ENCODE measurements at regions not wholly inside any gene's neighbourhood (a gene's known extent, or its start where the extent isn't known, plus 50 kb on each side); places are given as distances from the start of the nearest gene placed in this dataset.
"Not testable (repeated sequence)": the region's sequence is repeated elsewhere in the genome, so short reads cannot be mapped to it uniquely, and the experiment has no call there.

DNA sequence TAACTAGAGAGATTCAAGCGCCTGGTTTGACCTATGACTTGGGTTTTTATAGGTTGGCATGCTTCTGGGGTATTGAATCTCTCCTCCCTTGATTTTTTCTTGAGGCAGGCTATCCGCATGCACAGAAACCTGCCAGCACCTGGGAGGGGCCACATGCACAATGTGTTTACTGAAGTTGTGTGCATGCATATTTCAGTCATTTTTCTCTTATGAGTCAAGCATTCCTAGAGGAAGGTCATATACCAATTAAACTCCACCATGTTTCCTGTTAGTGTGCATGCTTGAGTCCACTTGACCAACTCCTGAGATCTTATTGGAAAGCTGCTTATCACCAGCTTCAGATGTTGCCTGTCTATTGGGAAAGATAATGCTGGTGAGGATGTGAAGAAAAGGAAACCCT is 1718.4 kb downstream of the LRRC4C start (continued):
- TF ChIP-seq, protein P1, sequence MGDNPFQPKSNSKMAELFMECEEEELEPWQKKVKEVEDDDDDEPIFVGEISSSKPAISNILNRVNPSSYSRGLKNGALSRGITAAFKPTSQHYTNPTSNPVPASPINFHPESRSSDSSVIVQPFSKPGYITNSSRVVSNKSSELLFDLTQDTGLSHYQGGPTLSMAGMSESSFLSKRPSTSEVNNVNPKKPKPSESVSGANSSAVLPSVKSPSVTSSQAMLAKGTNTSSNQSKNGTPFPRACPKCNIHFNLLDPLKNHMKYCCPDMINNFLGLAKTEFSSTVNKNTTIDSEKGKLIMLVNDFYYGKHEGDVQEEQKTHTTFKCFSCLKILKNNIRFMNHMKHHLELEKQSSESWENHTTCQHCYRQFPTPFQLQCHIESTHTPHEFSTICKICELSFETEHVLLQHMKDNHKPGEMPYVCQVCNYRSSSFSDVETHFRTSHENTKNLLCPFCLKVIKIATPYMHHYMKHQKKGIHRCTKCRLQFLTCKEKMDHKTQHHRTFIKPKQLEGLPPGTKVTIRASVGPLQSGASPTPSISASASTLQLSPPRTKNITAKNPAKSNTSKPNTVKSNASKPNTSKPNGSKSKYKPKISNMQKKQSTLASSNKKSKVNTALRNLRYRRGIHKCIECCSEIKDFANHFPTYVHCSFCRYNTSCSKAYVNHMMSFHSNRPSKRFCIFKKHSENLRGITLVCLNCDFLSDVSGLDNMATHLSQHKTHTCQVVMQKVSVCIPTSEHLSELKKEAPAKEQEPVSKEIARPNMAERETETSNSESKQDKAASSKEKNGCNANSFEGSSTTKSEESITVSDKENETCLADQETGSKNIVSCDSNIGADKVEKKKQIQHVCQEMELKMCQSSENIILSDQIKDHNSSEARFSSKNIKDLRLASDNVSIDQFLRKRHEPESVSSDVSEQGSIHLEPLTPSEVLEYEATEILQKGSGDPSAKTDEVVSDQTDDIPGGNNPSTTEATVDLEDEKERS (CRISPR knock-in tag; IDR thresholded peaks at IDR 0.05), result no peak

DNA sequence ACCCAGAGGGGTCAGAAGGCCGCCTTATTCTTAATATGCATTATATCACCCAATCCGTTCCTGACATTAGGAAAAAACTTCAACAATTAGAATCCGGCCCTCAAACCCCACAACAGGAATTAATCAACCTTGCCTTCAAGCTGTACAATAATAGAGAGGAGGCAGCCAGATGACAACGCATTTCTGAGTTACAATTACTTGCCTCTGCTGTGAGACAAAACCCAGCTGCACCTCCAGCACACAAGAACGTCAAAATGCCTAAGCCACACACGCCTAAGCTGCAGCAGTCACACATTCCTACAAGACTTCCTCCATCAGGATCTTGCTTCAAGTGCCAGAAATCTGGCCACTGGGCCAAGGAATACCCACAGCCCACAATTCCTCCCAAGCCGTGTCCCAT is 1723.1 kb downstream of the LRRC4C start:
- BruUV-seq (replicated peaks); POLR2A ChIA-PET; in situ Hi-C loops (cut with HindIII; ENCODE audit: extremely low pct_ligation_motif_present, low pct_unique_long_range_greater_than_20kb); H3K27ac ChIP-seq (ENCODE audit: extremely low read length, insufficient read depth, low read length); intact Hi-C loops (cut with micrococcal nuclease; ENCODE audit: unreplicated experiment); H3K27me3 ChIP-seq (ENCODE audit: control insufficient read depth in 1 of 2, insufficient read depth in 2 of 2, low read length in 2 of 2); H3K9ac ChIP-seq (ENCODE audit: insufficient read depth, low read depth, low read length); CTCF ChIA-PET (ENCODE audit: low intra/inter-chr PET ratio, low total read pairs); H3K9me3 ChIP-seq (ENCODE audit: low read length); H3K79me2 ChIP-seq (ENCODE audit: insufficient read depth, low read length); FAIRE-seq; H2AFZ ChIP-seq (ENCODE audit: low read length); H3K36me3 ChIP-seq (replicated peaks in 1 of 2; ENCODE audit: control insufficient read depth in 1 of 2, insufficient read depth in 2 of 2, low read length in 2 of 2); ATAC-seq; H4K20me1 ChIP-seq (ENCODE audit: insufficient read depth, low read length); DNase-seq (ENCODE audit: low spot score); H3K4me1 ChIP-seq (ENCODE audit: insufficient read depth, low read length); H3K4me3 ChIP-seq (replicated peaks in 1 of 3; ENCODE audit: insufficient read depth in 1 of 3, low read depth in 2 of 3, low read length in 3 of 3); H3K4me2 ChIP-seq (ENCODE audit: low read depth, low read length): not testable (repeated sequence)
- WGBS (ENCODE audit: low lambda C conversion rate), result 9% methylated on average over 6 of the region's 7 CpGs

DNA sequence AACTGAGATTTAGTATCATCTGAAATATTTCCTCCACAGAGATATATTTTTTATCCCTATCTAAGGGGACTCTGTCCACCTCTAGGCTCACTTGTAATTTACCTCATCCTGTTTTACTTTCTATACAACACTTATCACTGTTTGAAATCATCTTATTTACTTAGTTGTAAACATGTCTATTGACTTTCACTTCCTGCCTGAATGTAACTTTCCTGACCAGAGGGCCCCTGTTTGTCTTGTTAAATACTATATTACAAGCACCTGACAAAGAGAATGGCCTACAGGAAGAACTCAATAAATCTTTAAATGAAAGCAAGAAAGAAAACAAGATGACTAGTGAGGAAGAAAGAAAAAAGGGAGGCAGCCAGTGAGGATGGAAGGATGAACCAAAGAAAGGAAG is 1727.5 kb downstream of the LRRC4C start:
- intact Hi-C loops (cut with micrococcal nuclease; ENCODE audit: unreplicated experiment) (no loop called here), in situ Hi-C loops (cut with HindIII; ENCODE audit: extremely low pct_ligation_motif_present, low pct_unique_long_range_greater_than_20kb) (no loop called here)
- H3K4me3 ChIP-seq (replicated peaks in 1 of 3; ENCODE audit: insufficient read depth in 1 of 3, low read depth in 2 of 3, low read length in 3 of 3), result no peak overlapping the region
- no peaks in the 10 kb centered on the region for H3K36me3 ChIP-seq (replicated peaks in 1 of 2; ENCODE audit: control insufficient read depth in 1 of 2, insufficient read depth in 2 of 2, low read length in 2 of 2)
- BruUV-seq (replicated peaks), result no TSS peak
- CTCF ChIA-PET (ENCODE audit: low intra/inter-chr PET ratio, low total read pairs), result no interaction called here
- H4K20me1 ChIP-seq (ENCODE audit: insufficient read depth, low read length), result no peaks in the 10 kb centered on the region
- H3K4me2 ChIP-seq (ENCODE audit: low read depth, low read length), result no peak overlapping the region
- ATAC-seq (no peak; the same call in 2 of the 3 replicates), DNase-seq (ENCODE audit: low spot score) (no peak), FAIRE-seq (no peak)
- no peak overlapping the region for H3K9ac ChIP-seq (ENCODE audit: insufficient read depth, low read depth, low read length)
- POLR2A ChIA-PET, result no interaction called here
- no peaks in the 10 kb centered on the region for H3K27me3 ChIP-seq (ENCODE audit: control insufficient read depth in 1 of 2, insufficient read depth in 2 of 2, low read length in 2 of 2)
- no peaks in the 10 kb centered on the region for H3K9me3 ChIP-seq (ENCODE audit: low read length)
- H3K4me1 ChIP-seq (ENCODE audit: insufficient read depth, low read length), result no peaks in the 10 kb centered on the region; the same call in 1 of the 2 replicates
- no peak overlapping the region for H3K27ac ChIP-seq (ENCODE audit: extremely low read length, insufficient read depth, low read length)
- H2AFZ ChIP-seq (ENCODE audit: low read length), result no peak overlapping the region
- no peaks in the 10 kb centered on the region for H3K79me2 ChIP-seq (ENCODE audit: insufficient read depth, low read length)
- TF ChIP-seq ATAD3A (CRISPR knock-in tag; IDR thresholded peaks at IDR 0.05) (no peak), HNRNPL (IDR thresholded peaks at IDR 0.05; ENCODE audit: low read depth, low read length) (no peak), GABPA (IDR thresholded peaks at IDR 0.05; ENCODE audit: low read depth, low read length) (no peak), GABPA (CRISPR knock-in tag; IDR thresholded peaks at IDR 0.05; ENCODE audit: low read depth) (0 out of 2 replicates have a peak, but pooled peaks have one; percentile 16), FOXA3 (CRISPR knock-in tag; IDR thresholded peaks at IDR 0.05) (peak; percentile 69), RELA (CRISPR knock-in tag; IDR thresholded peaks at IDR 0.05) (no peak), YEATS2 (CRISPR knock-in tag; IDR thresholded peaks at IDR 0.05; ENCODE audit: borderline replicate concordance) (no peak), ZNF136 (CRISPR knock-in tag; IDR thresholded peaks at IDR 0.05; ENCODE audit: low read depth) (no peak)
- TF ChIP-seq, protein P2, sequence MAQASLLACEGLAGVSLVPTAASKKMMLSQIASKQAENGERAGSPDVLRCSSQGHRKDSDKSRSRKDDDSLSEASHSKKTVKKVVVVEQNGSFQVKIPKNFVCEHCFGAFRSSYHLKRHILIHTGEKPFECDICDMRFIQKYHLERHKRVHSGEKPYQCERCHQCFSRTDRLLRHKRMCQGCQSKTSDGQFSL (CRISPR knock-in tag; IDR thresholded peaks at IDR 0.05), result no peak
